ENCODE measurements at regions not wholly inside any gene's neighbourhood (a gene's known extent, or its start where the extent isn't known, plus 50 kb on each side); places are given as distances from the start of the nearest gene placed in this dataset.

DNA sequence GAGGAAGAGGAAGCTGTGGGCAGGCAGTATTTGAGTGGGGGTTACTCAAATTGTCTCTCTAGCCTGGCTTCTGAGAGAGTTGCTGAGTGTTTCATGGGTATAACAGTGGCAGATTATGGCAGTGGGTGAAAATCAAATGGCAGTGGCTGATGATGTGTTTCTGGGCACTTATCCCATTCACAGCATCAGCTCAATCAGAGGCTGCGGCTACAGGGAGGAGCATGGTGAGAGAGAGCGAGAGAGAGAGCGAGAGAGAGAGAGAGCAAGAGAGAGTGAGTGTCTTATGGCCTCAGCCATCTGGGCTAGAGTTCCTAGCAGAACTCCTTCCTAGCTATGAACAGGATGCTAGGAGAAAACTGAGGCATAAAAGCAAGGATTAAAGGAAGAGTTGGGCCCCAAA, 178.9 kb downstream of the OLFM4 start:
- no peak for DNase-seq

GRCh38 chr13:53214433-53214832, 185.8 kb downstream of the OLFM4 start:
- DNase-seq: no peak

DNA sequence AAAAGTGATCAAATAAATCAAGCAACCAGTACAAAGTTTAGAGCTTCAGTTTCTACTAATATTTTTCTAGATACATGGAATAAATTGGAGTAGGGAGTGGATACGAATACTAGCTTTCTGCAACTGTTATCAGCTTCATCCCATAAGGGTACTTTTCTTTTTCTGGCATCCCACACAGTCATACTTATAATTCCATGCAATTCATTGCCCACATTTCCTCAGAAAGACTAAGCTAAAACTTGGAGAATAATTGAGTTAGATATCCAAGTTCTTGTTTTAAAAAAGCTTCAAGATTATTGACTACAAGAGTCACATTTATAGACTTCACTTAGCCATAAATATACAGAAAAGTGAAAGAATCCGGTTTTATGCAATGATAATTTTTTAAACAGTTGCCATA, 186.9 kb downstream of the OLFM4 start:
- no peak for DNase-seq

DNA sequence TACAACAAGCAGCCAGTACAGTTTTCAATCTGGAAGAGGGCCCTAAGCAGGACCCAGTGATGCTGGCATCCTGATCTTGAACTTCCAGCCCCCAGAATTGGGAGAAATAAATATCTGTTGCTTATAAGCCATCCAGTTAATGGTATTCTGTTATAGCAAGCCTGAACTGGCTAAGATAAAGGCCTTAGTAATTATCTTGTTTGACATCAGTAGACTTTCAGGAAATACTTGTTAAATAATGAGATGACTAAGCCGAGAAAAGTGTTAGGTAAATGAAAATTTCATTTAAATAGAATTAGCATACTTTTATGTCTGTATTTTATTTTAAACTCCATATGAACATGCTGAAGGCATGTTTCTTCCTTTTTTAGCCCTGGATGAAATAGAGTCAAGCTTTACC, 188.2 kb downstream of the OLFM4 start:
- no peak for DNase-seq

DNA sequence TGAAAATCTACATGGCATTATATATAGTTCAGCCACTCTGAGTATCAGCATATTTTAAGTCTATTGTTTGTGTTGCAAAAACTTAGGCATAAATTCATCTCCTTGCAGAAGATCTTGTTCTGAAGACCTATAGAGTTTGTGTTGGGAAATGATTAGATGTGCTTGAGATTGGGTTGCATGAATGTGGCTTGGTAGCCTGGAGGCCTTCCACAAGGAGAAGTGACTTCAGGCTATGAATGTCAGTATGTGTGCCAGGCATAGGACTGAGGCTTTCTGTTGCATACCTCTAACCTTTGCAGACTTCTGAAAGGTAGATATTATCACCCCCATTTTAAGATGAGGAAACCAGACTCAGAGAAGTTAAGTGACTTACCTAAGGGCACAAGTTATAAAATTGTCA, 188.6 kb downstream of the OLFM4 start:
- DNase-seq: no peak

DNA sequence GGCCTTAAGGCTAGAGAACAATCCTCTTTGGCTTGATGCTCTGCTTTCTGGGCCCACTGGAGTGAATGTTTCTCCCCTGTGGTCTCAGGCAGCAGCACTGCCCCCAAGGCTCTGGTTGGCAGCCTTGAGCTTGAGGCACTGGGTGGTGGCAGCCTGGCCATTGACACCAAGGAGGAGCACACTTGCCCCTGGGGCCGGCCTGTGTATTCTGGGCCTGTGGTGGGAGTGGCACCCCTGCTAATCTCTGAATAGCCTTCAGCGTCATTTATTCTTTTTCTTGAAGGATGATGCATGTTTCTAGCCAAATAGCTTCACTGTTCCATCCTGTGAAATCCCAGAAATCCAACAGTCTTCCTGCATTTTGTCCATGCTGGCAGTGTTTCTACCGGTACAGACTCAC, 191.4 kb downstream of the OLFM4 start:
- no peak for DNase-seq

DNA sequence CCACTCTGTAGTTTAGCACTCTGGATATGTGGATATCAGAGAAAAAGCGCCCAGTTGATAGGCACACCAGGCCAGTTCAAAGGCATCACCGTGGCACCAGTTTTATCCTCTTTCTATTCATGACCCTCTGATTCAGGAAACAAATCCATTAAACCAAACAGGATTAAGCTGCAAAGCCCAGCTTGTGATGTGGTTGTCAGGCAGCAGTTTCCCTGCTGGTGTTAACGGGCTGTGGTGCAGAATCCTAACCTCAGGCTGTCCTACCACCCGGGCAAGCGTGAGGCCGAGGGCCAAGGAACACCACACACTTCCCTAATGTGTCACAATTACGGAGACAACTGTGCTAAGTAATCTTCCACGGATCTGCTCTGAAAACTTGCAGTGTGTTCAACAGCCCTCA, 209.1 kb downstream of the OLFM4 start:
- no peak for DNase-seq

GRCh38 chr13:53238261-53238660, 209.6 kb downstream of the OLFM4 start:
- no peak for DNase-seq

DNA sequence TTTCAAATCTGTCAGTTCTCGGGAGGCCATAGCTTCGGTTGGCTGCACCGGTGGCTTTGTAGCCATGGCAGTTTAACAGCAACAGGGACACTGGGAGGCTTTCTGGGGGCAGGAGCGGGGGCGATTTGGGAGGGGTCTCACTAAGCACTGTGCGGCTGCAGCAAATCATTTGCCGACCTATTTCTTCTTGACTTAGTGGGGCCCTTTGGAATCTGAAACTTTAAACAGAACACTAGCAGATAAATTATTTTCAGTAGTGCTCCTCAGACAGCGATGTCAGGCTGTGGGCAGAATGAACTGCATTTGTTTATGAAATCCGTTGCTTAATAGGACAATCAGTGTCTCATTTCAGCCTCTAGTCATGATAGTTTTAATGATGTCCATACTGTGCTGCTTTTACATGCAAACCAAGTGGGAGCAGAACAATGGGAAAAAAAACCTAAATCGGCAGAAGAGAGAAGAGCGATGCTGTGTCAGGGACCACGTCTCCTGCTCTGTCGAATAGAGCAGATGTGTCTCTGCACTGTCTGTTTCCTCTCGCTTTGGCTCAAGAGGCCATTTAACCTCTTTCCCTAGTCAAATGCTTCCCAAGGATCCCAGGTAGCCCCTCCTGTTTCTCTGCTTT, 211.9 kb downstream of the OLFM4 start:
- no peak for DNase-seq

GRCh38 chr13:53241891-53242348, 213.3 kb downstream of the OLFM4 start:
- DNase-seq: no peak

DNA sequence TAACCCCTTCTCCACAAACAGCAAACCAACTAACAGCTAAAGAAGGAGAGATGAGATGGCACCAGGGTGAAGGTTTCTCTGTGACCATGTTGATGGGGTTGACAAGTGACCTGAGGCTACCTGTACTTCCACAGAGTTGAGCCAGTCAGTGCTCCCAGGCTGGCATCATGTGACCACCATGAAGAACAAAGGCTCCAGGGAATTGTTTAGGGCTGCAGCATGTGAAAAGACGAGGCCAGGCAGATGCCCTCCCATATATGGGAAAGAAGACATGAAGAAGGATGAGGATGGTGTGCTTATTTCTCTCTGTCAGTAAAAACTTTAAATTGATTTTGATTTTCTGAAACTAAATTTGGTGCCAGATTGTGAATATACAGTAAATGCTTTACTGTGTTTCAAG, 220.6 kb downstream of the OLFM4 start:
- no peak for DNase-seq

- DNase-seq: peak; percentile 37
These were observed 221.8 kb downstream of the OLFM4 start for GRCh38 chr13:53250272-53250875.

DNA sequence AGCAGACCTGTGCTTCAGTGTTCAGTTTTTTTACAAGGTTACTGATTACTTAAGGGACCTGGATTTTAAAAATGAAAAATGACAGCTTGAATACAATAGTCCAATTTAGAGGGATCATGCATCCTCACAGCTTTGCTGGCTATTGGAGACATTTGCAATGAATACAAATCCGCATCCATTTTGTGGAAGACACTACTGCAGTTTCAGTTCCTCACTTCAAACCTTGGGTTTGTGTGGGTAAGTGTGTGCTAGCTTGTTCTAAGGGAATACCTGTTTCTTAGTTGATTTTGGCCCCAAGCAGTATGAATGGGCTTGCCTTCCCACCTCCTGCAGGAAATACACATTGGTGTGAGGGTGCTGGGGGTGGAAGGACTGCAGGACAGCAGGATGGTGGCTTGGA, 222.4 kb downstream of the OLFM4 start:
- DNase-seq: no peak

GRCh38 chr13:53254500-53254899, 225.9 kb downstream of the OLFM4 start:
- DNase-seq: no peak

DNA sequence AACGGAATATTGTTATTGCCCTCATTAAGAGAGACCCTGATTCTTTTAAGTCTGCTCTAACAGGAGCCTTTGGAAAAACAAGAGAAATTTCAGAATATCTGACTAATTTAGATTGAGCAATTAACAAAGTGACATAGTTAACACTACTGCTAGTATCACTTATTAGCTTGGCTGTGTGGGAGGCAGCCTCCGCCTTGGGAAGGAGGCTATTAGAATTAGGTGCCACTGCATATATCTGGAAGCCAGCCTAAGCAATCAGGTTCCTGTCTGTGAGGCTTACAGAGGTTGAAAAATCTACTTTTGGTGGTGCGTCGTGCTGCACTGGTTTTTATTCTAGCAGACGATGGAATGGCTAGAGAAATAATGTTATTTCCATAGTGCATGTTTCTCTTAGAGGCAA, 227.2 kb downstream of the OLFM4 start:
- DNase-seq: no peak

- DNase-seq: no peak
These were observed 232.0 kb downstream of the OLFM4 start for GRCh38 chr13:53260594-53260993.

GRCh38 chr13:53264751-53265385, 236.3 kb downstream of the OLFM4 start:
- no peak for DNase-seq

DNA sequence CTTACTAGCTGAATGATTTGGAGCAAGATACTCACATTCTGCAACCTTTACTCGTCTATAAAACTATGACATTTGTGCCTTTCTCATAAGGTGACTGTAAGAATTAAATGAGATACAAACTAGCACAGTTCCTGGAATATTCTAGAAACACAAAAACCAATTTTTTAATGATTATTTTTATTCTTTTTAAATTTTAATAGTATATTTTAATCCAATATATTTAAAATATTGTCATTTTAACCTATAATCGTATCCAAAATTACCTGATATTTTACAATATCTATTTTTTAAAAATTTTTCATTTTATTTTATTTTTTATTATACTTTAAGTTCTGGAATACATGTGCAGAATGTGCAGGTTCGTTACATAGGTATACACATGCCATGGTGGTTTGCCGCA, 238.1 kb downstream of the OLFM4 start:
- no peak for DNase-seq

- DNase-seq: no peak
These were observed 241.0 kb downstream of the OLFM4 start for GRCh38 chr13:53269634-53270033.

- DNase-seq: no peak
These were observed 244.3 kb downstream of the OLFM4 start for GRCh38 chr13:53272873-53273272.

GRCh38 chr13:53276265-53276664, 247.7 kb downstream of the OLFM4 start:
- no peak for DNase-seq

DNA sequence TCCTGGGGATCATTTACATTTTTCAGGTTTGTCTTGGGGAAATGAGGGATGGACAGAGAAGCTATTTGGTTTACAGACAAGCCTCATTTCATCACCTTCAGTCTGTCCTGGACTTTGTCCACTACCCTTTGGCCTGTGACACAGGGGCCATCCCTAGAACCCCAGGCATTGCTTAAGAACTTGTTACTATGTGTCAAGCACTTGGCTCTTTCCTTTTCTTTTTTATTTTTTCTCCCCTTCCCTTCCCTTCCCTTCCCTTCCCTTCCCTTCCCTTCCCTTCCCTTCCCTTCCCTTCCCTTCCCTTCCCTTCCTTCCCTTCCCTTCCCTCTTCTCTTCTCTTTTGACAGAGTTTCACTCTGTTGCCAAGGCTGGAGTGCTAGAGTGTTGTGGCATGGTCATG, 253.1 kb downstream of the OLFM4 start:
- no peak for DNase-seq

DNA sequence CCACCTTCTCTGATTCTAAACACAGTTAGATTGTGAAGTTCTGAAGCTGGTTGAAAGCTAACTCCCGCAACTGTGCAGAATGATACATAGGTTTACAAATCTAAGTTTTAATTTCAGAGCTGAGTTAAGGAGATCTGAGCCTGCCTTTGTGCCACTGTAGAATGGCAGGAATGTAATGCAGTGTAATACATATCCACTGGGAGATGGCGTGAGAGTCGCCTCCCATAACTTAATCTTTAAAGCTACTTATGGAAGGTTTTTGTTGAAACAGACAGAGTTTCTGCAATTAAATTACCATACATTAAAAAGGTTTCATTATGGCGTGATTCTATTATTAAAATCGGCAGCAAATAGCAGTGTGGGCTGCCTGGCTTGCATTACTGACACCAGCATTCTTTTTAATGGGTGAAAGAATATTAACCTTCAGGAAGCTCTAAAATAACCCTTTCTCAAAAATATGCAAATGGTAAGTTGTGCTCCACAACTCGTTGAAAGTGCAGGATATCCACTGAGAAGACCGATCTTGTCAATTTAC, 257.4 kb downstream of the OLFM4 start:
- DNase-seq: no peak

DNA sequence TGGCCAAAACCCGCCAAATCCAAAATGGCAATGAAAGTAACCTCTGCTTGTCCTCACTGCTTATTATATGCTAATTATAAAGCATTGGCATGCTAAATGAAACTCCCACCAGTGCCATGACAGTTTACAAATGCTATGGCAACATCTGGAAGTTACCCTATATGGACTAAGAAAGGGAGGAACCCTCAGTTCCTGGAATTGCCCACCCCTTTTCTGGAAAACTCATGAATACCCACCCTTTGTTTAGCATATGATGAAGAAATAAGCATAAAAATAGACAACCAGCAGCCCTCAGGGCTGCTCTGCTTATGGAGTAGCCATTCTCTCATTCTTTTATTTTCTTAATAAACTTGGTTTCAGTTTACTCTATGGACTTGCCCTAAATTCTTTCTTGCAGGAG, 269.8 kb downstream of the OLFM4 start:
- DNase-seq: no peak

All from CD4-positive, alpha-beta T cell treated with Interleukin-12 subunit alpha and Interleukin-12 subunit beta, for 1 hour (primary cell).